SH-SY5Y (cell line): ENCODE measurements at regions not wholly inside any gene's neighbourhood (a gene's known extent, or its start where the extent isn't known, plus 50 kb on each side); places are given as distances from the start of the nearest gene placed in this dataset.

Experiments
- GATA2 ChIP-seq: IDR thresholded peaks from 2 replicates; pipeline ENCODE4 v1.6.1; 2011; ENCODE audit warnings: mild to moderate bottlenecking, low read depth, low read length
- GATA3 ChIP-seq: IDR thresholded peaks from 2 replicates; pipeline ENCODE4 v1.6.1; 2011; ENCODE audit warnings: low read depth, mild to moderate bottlenecking, low read length, moderate library complexity

DNA sequence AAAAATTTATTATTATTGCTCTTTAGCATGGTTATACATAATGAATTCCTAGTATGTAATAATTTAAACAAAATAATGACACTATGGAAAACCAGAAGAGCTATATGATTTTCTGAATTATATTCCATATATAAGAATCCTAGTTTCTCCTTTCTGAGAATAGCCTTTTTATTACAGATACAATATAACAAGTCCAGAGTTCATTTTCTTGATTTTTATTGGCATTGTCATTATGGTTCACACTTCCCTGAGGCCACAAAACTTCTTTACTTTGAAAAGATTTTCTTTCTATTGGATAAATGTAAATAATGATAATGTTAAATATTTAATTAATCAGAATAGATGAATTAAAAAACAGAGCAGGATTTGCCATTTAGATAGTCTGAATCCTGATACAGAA lies 362.3 kb upstream of the BCHE start:
- TF ChIP-seq GATA2 (no peak), GATA3 (no peak)
